Adrenal gland (tissue), 5 donors: ENCODE measurements at regions not wholly inside any gene's neighbourhood (a gene's known extent, or its start where the extent isn't known, plus 50 kb on each side); places are given as distances from the start of the nearest gene placed in this dataset.

Experiments used
- CTCF ChIP-seq, 6 experiments: fragments of 450-650 bp in 4 of 6; fragments of 200-600 bp in 2 of 6; sonication (generic) in 1 of 6; IDR thresholded peaks; 1 replicate in 5 of 6; 2 replicates in 1 of 6; pipeline versions ENCODE4 v1.5.1 to v1.8.0; 2016 to 2021; ENCODE audit warnings: antibody characterized with exemption in 6 of 6, mild to moderate bottlenecking in 2 of 6, moderate library complexity in 1 of 6
- POLR2A ChIP-seq, 2 donors: fragments of 450-650 bp; IDR thresholded peaks; one replicate each; pipeline ENCODE4 v1.6.1; 2017; ENCODE audit warnings: antibody characterized with exemption in 2 of 2, mild to moderate bottlenecking in 2 of 2, moderate library complexity in 1 of 2
- donor health status: DM: no; HTN: no; CAD: no.

- no peak for TF ChIP-seq CTCF (IDR thresholded peaks at IDR 0.05)
- no peak for TF ChIP-seq POLR2A (IDR thresholded peaks at IDR 0.05)
These were observed 681.1 kb downstream of the DHX35 start for GRCh38 chr20:39643292-39643691.
